ENCODE measurements at regions not wholly inside any gene's neighbourhood (a gene's known extent, or its start where the extent isn't known, plus 50 kb on each side); places are given as distances from the start of the nearest gene placed in this dataset.

DNA sequence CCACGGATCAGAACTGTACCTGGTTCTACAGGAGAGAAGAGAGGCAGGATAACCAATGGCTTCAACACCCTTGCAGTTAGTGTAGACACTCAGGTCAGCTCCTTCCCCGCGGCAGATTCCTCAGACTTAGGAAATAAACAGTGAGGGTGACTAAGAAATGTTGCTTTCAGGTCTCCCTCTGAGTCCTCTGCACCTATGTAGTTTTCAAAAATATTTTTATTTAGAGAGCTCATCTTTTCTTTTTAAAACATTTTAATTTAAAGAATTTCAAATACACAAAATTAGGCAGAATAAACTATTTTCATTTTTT is 195.2 kb downstream of the KLF12 start:
- TF ChIP-seq, protein P1, sequence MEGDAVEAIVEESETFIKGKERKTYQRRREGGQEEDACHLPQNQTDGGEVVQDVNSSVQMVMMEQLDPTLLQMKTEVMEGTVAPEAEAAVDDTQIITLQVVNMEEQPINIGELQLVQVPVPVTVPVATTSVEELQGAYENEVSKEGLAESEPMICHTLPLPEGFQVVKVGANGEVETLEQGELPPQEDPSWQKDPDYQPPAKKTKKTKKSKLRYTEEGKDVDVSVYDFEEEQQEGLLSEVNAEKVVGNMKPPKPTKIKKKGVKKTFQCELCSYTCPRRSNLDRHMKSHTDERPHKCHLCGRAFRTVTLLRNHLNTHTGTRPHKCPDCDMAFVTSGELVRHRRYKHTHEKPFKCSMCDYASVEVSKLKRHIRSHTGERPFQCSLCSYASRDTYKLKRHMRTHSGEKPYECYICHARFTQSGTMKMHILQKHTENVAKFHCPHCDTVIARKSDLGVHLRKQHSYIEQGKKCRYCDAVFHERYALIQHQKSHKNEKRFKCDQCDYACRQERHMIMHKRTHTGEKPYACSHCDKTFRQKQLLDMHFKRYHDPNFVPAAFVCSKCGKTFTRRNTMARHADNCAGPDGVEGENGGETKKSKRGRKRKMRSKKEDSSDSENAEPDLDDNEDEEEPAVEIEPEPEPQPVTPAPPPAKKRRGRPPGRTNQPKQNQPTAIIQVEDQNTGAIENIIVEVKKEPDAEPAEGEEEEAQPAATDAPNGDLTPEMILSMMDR (IDR thresholded peaks at IDR 0.05), result no peak
- TF ChIP-seq SP1 (CRISPR knock-in tag; conservative IDR thresholded peaks at IDR 0.05) (no peak), NR1H2 (CRISPR knock-in tag; IDR thresholded peaks at IDR 0.05) (no peak), CREB1 (CRISPR knock-in tag; IDR thresholded peaks at IDR 0.05) (no peak), NFYB (CRISPR knock-in tag; conservative IDR thresholded peaks at IDR 0.05; ENCODE audit: low read depth) (no peak), GTF2I (CRISPR knock-in tag; conservative IDR thresholded peaks at IDR 0.05) (no peak), ARID4B (CRISPR knock-in tag; IDR thresholded peaks at IDR 0.05; ENCODE audit: borderline replicate concordance) (no peak), ZNF423 (CRISPR knock-in tag; IDR thresholded peaks at IDR 0.05) (no peak), IRF1 (CRISPR knock-in tag; IDR thresholded peaks at IDR 0.05) (no peak), HMGXB4 (CRISPR knock-in tag; IDR thresholded peaks at IDR 0.05) (no peak)
- TF ChIP-seq, protein P2, sequence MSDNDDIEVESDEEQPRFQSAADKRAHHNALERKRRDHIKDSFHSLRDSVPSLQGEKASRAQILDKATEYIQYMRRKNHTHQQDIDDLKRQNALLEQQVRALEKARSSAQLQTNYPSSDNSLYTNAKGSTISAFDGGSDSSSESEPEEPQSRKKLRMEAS (CRISPR knock-in tag; IDR thresholded peaks at IDR 0.05), result no peak

Measured in WTC11 (cell line).